Hematopoietic multipotent progenitor cell treated with erythropoietin and hydrocortisone succinate and interleukin-3 and kit ligand, for 15 days (in vitro differentiated cells): ENCODE measurements at regions not wholly inside any gene's neighbourhood (a gene's known extent, or its start where the extent isn't known, plus 50 kb on each side); places are given as distances from the start of the nearest gene placed in this dataset.

Source experiments
- DNase-seq: peaks from one replicate; pipeline ENCODE4 v3.0.0-alpha.2; 2015; ENCODE audit warnings: low spot score

DNA sequence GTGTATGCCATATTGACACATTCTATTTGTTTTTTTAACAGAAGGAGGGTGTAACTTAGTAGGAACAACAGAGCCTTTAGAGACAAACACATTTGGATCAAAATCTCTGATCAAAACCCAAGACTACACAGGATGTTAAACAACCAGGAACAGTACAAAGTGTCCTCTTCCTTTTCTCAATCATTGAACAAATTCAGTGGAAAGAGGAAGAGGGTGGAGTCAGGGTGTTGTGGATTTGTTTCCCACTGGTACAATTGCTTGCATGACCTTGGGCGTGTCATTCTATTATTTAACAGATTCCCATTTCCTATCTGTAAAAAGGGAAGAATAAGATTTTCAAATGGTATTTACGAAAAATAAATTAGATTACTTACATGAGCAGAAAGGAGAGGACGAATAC lies 1162.8 kb upstream of the PRKX start:
- DNase-seq, result no peak

- no peak for DNase-seq
Observed at GRCh38 chrX:4851534-4851933, 1138.1 kb upstream of the PRKX start.

- DNase-seq, result no peak
Observed at GRCh38 chrX:4850312-4850711, 1136.9 kb upstream of the PRKX start.

- DNase-seq, result no peak
Observed at GRCh38 chrX:4844376-4844775, 1130.9 kb upstream of the PRKX start.

DNA sequence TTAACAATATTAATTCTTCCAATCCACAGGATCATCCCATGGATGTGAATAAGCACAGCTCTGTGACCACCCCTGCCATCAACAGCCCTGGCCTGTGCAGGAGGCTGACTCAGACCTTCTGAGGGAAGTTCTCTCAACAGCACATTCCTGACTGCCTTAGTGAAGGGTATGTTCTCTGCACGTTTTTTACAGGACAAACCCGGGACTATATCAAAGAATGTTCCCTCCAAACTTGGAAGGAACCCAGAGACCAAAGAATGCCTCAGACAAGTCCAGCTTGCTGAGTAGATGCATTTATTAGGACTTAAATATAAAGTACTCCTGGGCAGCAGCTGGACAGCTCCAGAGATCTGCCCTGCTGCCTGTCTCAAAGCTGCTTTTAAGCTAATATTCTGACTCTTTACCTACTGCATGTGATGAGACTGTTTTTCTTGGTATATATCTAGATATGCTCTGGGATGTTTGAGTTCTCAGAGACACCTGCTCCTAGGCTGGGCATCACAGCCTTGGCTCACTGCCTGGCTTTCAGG lies 1127.8 kb upstream of the PRKX start:
- DNase-seq, result no peak

- no peak for DNase-seq
Observed at GRCh38 chrX:4831574-4831973, 1118.1 kb upstream of the PRKX start.

DNA sequence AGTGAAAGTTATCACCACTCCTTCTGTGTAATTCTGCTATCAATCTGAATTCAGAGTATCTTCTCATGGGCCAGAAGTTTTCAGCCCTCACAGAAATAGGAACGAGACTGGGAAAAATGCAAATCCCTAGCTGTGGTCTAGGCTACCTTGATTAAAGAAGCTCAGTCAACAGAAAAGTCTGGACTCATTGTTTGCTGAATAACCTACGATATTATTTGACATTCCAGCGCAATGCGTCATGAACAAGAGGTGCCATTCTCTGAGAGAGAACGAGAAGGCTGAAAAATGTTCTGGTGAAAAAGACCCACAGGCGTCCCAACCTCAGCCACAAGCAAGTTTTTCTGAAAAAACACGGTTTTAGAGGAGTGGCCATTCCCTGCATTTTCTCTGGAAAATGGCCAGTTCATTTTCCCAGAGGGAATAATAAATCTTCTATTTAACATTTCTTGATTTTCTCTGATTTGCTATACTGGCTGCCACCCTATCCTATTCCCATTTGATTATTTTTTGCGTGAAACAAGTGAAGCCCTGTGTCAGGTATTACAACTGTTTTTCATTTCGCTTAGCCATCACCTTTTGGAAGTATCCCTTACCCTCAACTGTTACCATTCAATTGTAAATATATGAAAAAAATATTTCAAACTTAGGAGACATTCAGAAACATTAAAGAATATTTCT lies 1117.6 kb upstream of the PRKX start:
- DNase-seq, result no peak

- no peak for DNase-seq
Observed at GRCh38 chrX:4825550-4825949, 1112.1 kb upstream of the PRKX start.

DNA sequence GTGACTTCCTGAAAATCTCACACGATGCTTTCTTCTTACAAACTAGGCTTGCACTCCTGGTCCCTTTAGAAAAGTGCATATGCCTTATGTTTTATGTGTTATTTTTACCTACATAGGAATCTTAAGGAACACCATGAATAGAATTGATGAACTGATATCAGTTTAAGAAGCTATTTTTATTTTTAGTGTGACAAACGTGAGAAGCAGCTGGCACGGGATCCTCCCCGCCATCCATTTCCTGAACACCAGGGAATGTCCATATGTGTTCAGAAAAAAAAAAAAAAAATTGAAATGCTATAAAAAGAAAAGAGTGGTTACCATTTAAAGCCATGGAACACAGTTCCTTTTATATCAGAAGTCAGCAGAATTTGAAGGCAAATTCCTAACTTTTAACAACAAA lies 1096.1 kb upstream of the PRKX start:
- no peak for DNase-seq

DNA sequence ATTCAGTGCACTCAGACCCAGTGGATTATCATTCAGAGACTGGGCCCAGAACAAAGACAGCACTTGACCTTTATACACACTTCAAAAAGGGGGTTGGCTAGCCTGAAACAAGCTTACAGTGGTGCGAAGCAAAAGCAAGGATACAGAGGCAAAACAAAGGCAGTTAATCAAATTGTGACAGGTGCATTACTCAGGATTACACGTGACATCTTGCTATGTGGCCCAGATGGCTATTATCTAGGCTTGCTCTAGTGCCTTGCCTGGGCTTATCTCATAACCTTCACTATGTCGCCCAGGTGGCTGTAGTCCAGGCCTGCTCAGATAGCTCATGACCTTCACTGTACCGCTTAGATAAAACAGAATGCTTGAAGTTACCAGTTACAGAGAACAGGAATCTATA lies 1092.1 kb upstream of the PRKX start:
- DNase-seq, result no peak

GRCh38 chrX:4800756-4801155 lies 1087.3 kb upstream of the PRKX start:
- no peak for DNase-seq

DNA sequence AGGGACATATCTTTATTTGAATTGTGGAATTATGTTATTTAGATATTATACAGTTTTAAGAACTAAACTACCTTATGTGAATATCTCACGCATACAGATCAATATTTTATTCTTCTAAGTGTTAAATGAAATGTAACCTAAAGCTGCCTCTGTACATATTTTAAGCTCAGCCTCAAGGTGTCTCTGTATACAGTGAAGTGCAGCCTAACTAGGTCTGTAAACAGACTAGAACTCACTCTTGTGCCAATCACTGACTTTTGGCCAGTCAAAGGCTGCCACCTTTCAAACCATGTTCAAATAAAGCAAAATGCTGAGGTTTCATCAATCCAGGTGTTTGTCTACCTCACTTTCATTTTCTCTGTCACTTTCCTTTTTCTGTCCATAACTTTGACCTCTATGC lies 1074.5 kb upstream of the PRKX start:
- DNase-seq, result no peak

DNA sequence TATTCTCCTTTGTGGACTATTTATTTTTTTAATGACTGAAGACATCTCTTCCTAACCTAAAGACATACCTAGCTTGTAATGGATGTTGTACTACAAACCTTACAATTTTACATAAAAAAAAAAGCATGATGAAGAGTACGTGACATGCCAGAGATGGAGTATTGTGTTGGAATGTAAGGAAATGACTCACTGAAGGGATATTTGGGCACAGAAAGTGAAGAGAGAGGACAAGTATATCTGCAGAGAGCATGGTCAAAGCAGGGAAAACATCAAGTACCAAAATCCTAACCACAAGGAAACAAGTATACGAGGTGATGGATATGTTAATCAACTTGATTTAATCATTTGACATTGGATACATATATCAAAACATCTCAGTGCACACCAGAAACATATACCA lies 1051.4 kb upstream of the PRKX start:
- DNase-seq, result no peak

DNA sequence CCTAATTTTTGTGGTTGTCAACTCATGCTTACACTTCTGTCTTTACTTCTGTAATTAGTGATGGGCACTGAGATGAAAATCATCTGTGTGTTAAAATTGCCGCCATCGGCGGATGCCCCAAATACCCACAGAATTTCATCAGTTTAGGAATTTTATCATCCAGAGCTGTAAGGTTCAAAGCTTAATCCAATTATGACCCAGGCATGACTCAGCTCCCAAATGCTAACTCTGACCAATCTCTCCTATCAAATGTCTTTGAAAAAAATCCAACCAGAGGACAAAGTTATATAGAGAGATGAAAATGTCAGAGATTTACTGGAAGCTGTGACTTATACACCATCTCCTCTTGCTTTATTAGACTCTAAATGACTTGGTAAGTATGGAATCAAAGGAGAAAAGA lies 1048.7 kb upstream of the PRKX start:
- DNase-seq, result no peak

- no peak for DNase-seq
Observed at GRCh38 chrX:4754878-4755604, 1041.6 kb upstream of the PRKX start.

DNA sequence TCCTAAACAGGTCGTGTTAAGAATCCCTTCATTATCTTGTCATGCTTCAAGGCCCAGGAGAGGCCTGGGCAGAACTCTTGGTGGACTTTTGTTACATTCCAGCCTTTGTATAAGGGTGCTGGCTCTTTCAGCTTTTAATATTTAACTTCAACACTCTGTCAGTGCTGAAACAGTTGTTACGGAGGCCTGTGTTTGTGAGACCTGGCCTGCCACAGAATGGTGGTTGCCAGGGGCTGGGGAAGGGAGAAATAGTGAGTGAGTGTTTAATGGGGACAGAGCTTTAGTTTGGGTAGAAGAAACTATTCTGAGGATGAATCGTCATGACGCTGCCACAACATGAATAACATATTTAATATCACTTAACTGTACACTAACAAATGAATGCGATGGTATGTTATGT lies 1027.6 kb upstream of the PRKX start:
- no peak for DNase-seq

- no peak for DNase-seq
Observed at GRCh38 chrX:4735299-4735698, 1021.9 kb upstream of the PRKX start.

DNA sequence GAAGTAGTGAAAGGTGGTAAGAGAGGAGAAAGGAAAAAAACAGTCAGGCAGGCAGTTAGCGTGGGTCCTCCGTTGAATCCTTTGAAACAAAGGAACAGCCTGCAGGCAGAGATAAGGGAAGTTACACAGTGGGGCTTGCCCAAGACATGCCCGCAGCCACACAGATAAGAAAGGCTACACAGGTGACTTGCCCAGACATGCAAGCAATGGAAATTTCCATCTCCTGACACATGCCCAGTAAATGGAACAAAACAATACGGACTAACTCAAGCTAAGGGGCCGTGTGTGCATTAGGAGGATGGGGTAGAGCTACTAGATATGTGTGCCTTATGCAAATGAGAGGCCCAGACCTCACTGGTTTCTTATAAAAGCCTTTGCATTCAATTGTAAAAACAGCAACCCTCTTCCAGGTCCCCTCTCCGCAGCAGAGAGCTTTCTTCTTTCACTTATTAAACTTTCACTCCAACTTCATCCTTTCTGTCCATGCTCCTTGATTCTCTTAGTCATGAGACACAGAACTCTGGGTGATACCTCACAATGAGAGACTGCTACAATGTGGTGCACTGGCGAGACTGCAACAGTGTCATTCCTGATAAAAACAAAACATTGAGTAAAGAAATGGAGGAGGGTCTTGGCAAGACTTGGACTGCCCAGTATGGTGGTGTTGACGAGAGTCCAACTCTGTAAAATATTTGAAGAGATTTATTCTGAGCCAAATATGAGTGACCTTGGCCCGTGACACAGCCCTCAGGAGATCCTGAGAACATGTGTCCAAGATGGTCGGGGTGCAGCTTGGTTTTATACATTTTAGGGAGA lies 997.4 kb upstream of the PRKX start:
- DNase-seq, result peak; percentile 6

GRCh38 chrX:4708970-4709760 lies 995.7 kb upstream of the PRKX start:
- DNase-seq, result no peak

DNA sequence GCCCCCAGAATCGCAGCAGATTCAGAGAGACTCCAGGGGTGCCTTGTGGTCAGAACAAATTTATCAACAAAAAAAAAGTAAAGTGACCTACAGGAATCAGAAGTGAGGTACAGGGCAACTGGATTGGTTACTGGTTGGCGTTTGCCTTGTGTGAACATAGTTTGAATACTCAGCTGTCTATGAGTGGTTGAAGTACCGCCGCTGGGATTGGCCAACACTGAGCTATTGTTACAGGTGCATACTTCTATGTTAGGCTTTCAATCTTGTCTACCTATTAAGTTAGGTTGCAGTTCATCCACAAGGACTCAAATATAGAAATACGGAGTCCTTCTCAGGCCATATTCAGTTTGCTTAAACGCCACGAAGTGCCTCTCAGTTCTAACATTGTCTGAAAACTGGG lies 993.5 kb upstream of the PRKX start:
- DNase-seq, result no peak

GRCh38 chrX:4690521-4690920 lies 977.1 kb upstream of the PRKX start:
- no peak for DNase-seq

- no peak for DNase-seq
Observed at GRCh38 chrX:4682636-4683035, 969.2 kb upstream of the PRKX start.
